Nephron (organoid): ENCODE measurements at regions not wholly inside any gene's neighbourhood (a gene's known extent, or its start where the extent isn't known, plus 50 kb on each side); places are given as distances from the start of the nearest gene placed in this dataset.

Experiments used
- H3K27ac Mint-ChIP-seq, 3 experiments: 2 replicates each; pipeline ENCODE4 v1.8.0; 2020; ENCODE audit warnings: mixed read lengths in 3 of 3, mild to moderate bottlenecking in 2 of 3, moderate library complexity in 1 of 3
- H3K27me3 Mint-ChIP-seq: 2 replicates; pipeline ENCODE4 v1.8.0; 2021; ENCODE audit warnings: low read depth, mild to moderate bottlenecking, moderate library complexity, mixed read lengths
- H3K36me3 Mint-ChIP-seq: 2 replicates; pipeline ENCODE4 v1.8.0; 2020; ENCODE audit warnings: low read depth, mixed read lengths
- H3K4me1 Mint-ChIP-seq: 2 replicates; pipeline ENCODE4 v1.8.0; 2020; ENCODE audit warnings: mixed read lengths
- H3K4me3 Mint-ChIP-seq, 3 experiments: 2 replicates each; pipeline ENCODE4 v1.8.0; 2020; ENCODE audit warnings: mild to moderate bottlenecking in 3 of 3, mixed read lengths in 3 of 3, moderate library complexity in 2 of 3
- H3K9me3 Mint-ChIP-seq: 2 replicates; pipeline ENCODE4 v1.8.0; 2020; ENCODE audit warnings: mixed read lengths
- CTCF ChIP-seq, 3 experiments: fragments of 200-600 bp; sonication (generic); IDR thresholded peaks; one replicate each; pipeline ENCODE4 v1.5.0; 2021; ENCODE audit warnings: antibody characterized with exemption in 3 of 3; ENCODE audit not compliant: unreplicated experiment in 3 of 3

DNA sequence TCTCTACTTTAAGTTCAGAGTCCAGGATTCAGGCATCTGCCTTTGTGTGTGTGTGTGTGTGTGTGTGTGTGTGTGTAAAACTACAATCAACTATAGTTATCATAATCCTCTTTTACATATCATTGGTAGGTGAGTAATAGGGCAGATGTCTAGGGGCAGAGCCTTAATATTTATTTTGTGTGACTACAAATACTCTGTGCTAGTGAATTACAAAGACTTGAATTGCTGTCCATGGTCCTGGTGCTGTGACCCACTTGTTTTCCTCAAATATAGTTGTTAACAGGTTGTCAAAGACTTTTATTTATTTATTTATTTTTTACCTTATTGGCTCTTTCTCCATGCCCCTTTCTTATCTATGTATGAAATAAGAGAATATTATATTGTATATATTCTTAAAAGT is 196.8 kb downstream of the ANXA1 start:
- no peaks in the 10 kb centered on the region for H3K27me3 Mint-ChIP-seq
- H3K4me3 Mint-ChIP-seq = no peak overlapping the region
- no peak overlapping the region for H3K27ac Mint-ChIP-seq
- H3K36me3 Mint-ChIP-seq = no peaks in the 10 kb centered on the region
- no peaks in the 10 kb centered on the region for H3K9me3 Mint-ChIP-seq
- no peaks in the 10 kb centered on the region for H3K4me1 Mint-ChIP-seq
- TF ChIP-seq CTCF (IDR thresholded peaks at IDR 0.05; ENCODE audit: unreplicated experiment in 3 of 3) = no peak

DNA sequence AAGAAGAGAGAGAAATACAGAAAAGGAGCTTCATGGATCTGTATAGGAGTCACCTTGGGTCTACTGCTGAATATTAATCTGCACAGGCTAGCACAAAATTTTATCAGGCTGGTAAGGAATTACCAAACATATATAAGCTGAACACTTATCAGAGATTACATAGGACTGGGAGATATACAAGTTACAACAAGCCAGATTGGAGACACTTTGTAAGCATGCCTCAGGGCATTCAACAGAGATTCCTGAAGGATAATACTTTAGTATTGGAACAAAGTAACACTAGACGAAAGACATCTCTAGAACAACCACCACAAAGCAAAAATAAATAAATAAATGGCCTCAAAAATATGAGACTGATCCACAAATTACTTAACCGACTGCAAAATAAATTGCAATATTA is 197.8 kb downstream of the ANXA1 start:
- Mint-ChIP-seq H3K9me3 (no peaks in the 10 kb centered on the region), H3K36me3 (no peaks in the 10 kb centered on the region), H3K4me1 (no peaks in the 10 kb centered on the region), H3K4me3 (no peak overlapping the region), H3K27me3 (no peaks in the 10 kb centered on the region), H3K27ac (no peak overlapping the region)
- TF ChIP-seq CTCF (IDR thresholded peaks at IDR 0.05; ENCODE audit: unreplicated experiment in 3 of 3) = no peak

GRCh38 chr9:73357607-73358006 is 205.9 kb downstream of the ANXA1 start:
- TF ChIP-seq CTCF (IDR thresholded peaks at IDR 0.05; ENCODE audit: unreplicated experiment in 3 of 3) = no peak

DNA sequence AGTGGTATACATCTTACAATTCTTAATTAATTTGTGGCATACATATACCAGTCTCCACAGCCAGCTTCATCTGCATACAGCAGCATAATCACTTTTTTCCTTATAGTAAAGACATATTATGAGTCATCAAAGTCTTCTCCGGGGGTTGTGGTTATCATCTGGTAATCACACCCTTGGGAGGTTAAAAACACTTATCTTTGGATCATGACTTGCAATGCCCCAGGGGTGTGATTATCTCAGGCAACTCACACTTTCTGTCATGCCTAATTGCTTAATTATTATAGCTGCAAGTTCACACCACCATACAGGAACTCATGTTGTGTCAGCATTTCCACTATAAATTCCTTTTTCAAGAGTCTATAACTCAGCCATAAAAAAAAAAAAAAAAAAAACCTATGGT is 218.4 kb downstream of the ANXA1 start:
- Mint-ChIP-seq H3K27me3 (no peaks in the 10 kb centered on the region), H3K4me1 (no peaks in the 10 kb centered on the region), H3K4me3 (no peak overlapping the region), H3K9me3 (no peaks in the 10 kb centered on the region), H3K36me3 (no peaks in the 10 kb centered on the region), H3K27ac (no peak overlapping the region)
- TF ChIP-seq CTCF (IDR thresholded peaks at IDR 0.05; ENCODE audit: unreplicated experiment in 3 of 3) = no peak

More at GRCh38 chr9:73357607-73358006, 205.9 kb downstream of the ANXA1 start:
- H3K27ac Mint-ChIP-seq = no peak overlapping the region
- no peaks in the 10 kb centered on the region for H3K4me1 Mint-ChIP-seq
- no peak overlapping the region for H3K4me3 Mint-ChIP-seq
- H3K9me3 Mint-ChIP-seq = no peaks in the 10 kb centered on the region
- H3K36me3 Mint-ChIP-seq = no peaks in the 10 kb centered on the region
- H3K27me3 Mint-ChIP-seq = no peaks in the 10 kb centered on the region

DNA sequence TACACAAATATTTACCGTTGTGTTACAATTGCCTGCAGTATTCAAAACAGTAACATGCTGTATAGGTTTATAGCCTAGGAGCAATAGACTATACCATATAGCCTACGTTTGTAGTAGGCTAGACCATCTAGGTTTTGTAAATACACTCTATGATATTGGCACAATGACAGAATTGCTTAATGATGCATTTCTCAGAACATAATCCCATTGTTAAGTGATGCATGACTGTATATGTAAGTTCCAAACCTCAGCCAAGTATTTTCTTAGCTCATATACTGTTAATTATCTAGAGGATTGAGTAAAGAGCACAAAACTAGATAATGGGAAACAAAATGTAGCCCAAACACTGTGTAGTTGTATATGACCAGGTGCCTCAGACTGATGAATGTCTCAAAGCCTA is 220.1 kb downstream of the ANXA1 start:
- Mint-ChIP-seq H3K9me3 (no peaks in the 10 kb centered on the region), H3K4me3 (no peak overlapping the region), H3K4me1 (no peaks in the 10 kb centered on the region), H3K36me3 (no peaks in the 10 kb centered on the region), H3K27me3 (no peaks in the 10 kb centered on the region), H3K27ac (no peak overlapping the region)
- no peak for TF ChIP-seq CTCF (IDR thresholded peaks at IDR 0.05; ENCODE audit: unreplicated experiment in 3 of 3)

DNA sequence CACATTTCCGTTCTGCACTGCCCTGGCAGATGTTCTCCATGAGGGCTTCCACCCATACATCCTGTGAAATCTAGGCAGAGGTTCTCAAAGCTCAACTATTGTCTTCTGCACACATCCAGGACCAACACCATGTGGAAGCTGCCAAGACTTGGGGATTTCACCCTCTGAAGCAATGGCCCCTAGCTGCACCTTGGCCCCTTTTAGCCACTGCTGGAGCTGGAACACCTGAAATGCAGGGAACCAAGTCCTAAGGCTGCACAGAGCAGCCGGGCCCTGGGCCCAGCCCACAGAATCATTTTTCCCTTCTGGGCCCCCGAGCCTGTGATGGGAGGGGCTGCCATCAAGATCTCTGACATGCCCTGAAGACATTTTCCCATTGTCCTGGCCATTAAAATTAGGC is 228.7 kb downstream of the ANXA1 start:
- TF ChIP-seq CTCF (IDR thresholded peaks at IDR 0.05; ENCODE audit: unreplicated experiment in 3 of 3) = no peak
- Mint-ChIP-seq H3K27me3 (no peaks in the 10 kb centered on the region), H3K4me1 (no peaks in the 10 kb centered on the region), H3K9me3 (no peaks in the 10 kb centered on the region), H3K4me3 (no peak overlapping the region), H3K36me3 (no peaks in the 10 kb centered on the region), H3K27ac (no peak overlapping the region)
